MCF 10A (cell line): ENCODE measurements at regions not wholly inside any gene's neighbourhood (a gene's known extent, or its start where the extent isn't known, plus 50 kb on each side); places are given as distances from the start of the nearest gene placed in this dataset.
"Not testable (repeated sequence)": the region's sequence is repeated elsewhere in the genome, so short reads cannot be mapped to it uniquely, and the experiment has no call there.

Source experiments
- BruUV-seq: library from RNA; stranded (reverse); fragments of 400-500 nt; replicated peaks from 2 replicates; lab custom pipeline; 2021; lab: Mats Ljungman, UMichigan
- CTCF ChIA-PET: fragments of 300-600 bp; sonication (Branson Sonifier 250); formaldehyde crosslinking; extraction: SDS; loops from one replicate; lab custom pipeline; 2021; ENCODE audit warnings: antibody characterized with exemption, inconsistent platforms; lab: Yijun Ruan, JAX
- POLR2A ChIA-PET: fragments of 300-600, 350-650 bp; sonication (Branson Sonifier 250); formaldehyde crosslinking; extraction: SDS; loops from one replicate; lab custom pipeline; 2020; ENCODE audit warnings: antibody characterized with exemption, inconsistent platforms; lab: Yijun Ruan, JAX
- DNase-seq: peaks from one replicate; pipeline ENCODE4 v3.0.0-alpha.2; 2018; ENCODE audit not compliant: unreplicated experiment
- H3K27ac Mint-ChIP-seq: one replicate; pipeline ENCODE4 v1.8.0; 2022; ENCODE audit warnings: mild to moderate bottlenecking, low read depth, mixed read lengths; ENCODE audit not compliant: unreplicated experiment
- H3K27me3 Mint-ChIP-seq: one replicate; pipeline ENCODE4 v1.8.0; 2022; ENCODE audit warnings: mixed read lengths; ENCODE audit not compliant: insufficient read depth, unreplicated experiment
- H3K36me3 Mint-ChIP-seq: one replicate; pipeline ENCODE4 v1.8.0; 2022; ENCODE audit warnings: mild to moderate bottlenecking, moderate library complexity, mixed read lengths; ENCODE audit not compliant: insufficient read depth, unreplicated experiment
- H3K4me1 Mint-ChIP-seq: one replicate; pipeline ENCODE4 v1.8.0; 2022; ENCODE audit warnings: mixed read lengths; ENCODE audit not compliant: insufficient read depth, unreplicated experiment
- H3K4me3 Mint-ChIP-seq: one replicate; pipeline ENCODE4 v1.8.0; 2022; ENCODE audit warnings: mild to moderate bottlenecking, moderate library complexity, mixed read lengths; ENCODE audit not compliant: unreplicated experiment
- H3K9me3 Mint-ChIP-seq: one replicate; pipeline ENCODE4 v1.8.0; 2022; ENCODE audit warnings: mixed read lengths; ENCODE audit not compliant: unreplicated experiment
- intact Hi-C: fragments of 100-400 bp; cut with micrococcal nuclease; formaldehyde crosslinking; loops from 2 replicates; pipeline ENCODE4 v1.14.1; 2022

DNA sequence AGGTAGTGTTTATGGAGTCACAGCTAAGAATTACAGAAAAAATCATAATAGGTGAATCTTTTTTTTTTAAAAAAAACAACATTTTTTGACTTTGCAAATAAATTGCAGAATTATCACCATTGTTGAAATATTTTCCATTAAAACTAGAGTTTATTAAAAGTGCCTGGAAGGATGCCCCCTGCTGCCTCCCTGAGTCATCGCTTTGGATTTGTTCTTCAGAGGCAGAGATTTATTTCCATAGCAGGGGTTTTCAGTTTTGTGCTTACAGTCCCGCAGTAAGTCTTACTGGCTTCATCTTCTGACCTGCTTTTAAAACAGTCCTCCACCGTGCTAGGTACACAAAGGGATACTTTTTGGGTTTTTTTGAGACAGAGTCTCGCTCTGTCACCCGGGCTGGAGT is 244.9 kb upstream of the PLGLB2 start:
- H3K4me1 Mint-ChIP-seq, intact Hi-C loops, H3K27ac Mint-ChIP-seq, H3K4me3 Mint-ChIP-seq, BruUV-seq, H3K27me3 Mint-ChIP-seq, H3K9me3 Mint-ChIP-seq, POLR2A ChIA-PET, CTCF ChIA-PET, H3K36me3 Mint-ChIP-seq, DNase-seq: not testable (repeated sequence)

DNA sequence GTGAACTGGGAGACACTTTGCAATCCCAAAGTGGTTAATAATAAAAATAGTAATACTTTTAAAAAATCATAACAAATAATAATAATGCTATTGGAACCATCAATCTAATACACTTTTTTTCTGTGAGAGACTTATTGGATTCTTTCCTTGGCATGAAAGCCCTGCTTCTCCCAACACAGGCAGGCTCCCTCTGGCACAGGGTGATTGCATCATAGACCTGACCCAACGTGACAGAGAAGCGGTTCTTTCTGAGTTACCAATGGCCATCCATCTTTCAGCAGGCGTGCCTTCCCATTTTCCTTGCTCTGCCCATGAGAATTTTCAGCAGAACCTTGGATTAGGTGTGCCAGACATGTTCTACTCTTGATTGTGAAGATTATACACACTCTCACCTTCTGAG is 242.6 kb upstream of the PLGLB2 start:
- H3K27me3 Mint-ChIP-seq, H3K27ac Mint-ChIP-seq, POLR2A ChIA-PET, H3K4me3 Mint-ChIP-seq, CTCF ChIA-PET, BruUV-seq, H3K36me3 Mint-ChIP-seq, H3K4me1 Mint-ChIP-seq, H3K9me3 Mint-ChIP-seq, intact Hi-C loops, DNase-seq: not testable (repeated sequence)

DNA sequence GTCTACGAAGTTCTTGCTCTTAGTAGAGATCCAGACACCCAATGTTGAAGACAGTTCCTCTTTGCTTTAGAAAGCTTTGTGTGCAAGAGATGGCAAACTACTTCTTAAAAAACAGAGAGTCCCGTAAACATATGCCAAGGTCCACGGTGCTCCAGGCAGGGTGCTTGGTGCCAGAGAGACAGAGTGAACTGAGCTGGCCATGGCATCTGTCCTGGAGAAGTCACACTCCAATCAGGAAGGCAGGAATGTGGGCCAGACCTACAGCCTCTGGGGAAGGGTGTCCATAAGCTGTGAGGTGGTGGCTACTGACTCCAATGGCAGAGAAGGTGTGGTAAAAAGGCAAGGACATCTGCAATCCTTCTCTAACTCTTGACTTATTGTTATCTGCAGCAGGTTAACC is 242.0 kb upstream of the PLGLB2 start:
- CTCF ChIA-PET, H3K4me1 Mint-ChIP-seq, POLR2A ChIA-PET, H3K27me3 Mint-ChIP-seq, H3K36me3 Mint-ChIP-seq, intact Hi-C loops, DNase-seq, BruUV-seq, H3K27ac Mint-ChIP-seq, H3K4me3 Mint-ChIP-seq, H3K9me3 Mint-ChIP-seq: not testable (repeated sequence)

DNA sequence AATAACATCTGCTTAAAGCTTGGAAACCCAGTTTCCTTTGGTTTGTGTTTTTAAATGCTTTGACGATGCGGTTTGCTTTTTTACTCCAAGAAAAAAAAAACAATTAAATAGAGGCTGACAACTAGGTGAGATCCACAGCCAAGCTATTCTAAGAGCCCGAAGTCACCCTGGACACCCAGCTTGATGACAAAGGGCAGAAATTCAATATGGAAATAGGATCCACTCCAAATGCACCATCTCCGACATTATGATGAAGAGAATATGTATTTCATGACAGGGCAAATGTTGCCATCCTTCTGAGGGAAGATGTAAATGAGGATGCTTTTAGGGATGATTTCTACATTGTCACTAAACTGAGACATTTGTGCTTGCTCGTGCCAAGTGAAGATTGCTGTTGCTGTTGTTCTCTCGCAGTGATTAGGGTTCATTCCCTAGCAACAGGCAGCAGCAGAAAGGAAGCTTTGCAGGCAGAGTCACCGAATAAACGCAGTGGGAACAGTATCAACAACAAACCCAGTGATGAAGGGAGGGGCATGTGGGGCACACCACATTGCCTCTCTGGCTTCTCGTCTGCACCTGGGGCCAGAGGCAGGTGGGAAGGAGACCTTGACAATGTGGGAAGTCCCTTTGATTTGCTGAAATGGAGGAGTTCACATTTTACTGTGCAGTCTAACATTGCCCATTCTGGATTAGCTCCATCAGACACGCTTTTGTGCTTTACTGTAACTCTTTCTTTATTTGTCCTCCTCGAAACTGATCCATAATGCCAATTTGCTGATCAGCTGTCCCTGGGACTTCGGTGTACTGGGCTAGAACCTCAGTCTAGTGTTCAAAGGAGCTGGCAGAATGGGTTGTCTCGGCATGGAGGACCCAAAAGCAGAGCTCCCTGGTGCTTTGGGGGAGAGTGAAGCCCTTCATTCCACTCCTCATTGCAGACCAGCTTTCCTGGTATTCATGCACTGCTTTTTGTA is 240.2 kb upstream of the PLGLB2 start:
- H3K4me1 Mint-ChIP-seq, H3K36me3 Mint-ChIP-seq, H3K27ac Mint-ChIP-seq, H3K27me3 Mint-ChIP-seq, H3K4me3 Mint-ChIP-seq, POLR2A ChIA-PET, H3K9me3 Mint-ChIP-seq, CTCF ChIA-PET, intact Hi-C loops, BruUV-seq, DNase-seq: not testable (repeated sequence)

DNA sequence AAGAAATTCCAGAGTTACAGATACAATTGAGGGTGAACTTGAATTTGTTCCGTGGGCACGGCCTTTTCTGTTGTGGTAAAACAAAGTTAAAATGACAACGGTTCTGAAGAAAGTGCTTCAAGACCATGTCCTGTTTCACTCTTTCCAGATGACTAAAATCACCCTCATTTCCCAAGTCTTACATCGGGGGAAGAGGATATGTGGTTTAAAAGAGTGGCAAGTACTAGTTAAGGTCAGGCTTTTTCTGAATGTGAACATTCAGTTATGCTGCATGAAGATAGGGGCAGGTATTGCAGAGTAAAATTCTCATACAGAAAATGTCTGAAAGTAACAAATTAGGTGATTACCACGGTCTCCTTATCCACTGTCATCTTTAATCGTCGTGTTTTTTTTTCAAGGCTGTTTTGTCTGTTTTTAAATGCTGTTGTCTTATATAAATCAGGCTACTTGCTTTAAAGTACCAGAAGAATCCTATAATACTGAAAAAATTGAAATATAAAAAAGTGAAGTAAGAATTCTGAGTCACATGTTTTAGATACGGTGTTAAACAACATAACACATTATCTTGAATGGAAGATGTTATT is 236.6 kb upstream of the PLGLB2 start:
- POLR2A ChIA-PET, H3K27me3 Mint-ChIP-seq, CTCF ChIA-PET, DNase-seq, intact Hi-C loops, BruUV-seq, H3K36me3 Mint-ChIP-seq, H3K4me1 Mint-ChIP-seq, H3K9me3 Mint-ChIP-seq: not testable (repeated sequence)
- Mint-ChIP-seq H3K27ac (peak overlapping the region; percentile 63), H3K4me3 (peak overlapping the region; percentile 28)

DNA sequence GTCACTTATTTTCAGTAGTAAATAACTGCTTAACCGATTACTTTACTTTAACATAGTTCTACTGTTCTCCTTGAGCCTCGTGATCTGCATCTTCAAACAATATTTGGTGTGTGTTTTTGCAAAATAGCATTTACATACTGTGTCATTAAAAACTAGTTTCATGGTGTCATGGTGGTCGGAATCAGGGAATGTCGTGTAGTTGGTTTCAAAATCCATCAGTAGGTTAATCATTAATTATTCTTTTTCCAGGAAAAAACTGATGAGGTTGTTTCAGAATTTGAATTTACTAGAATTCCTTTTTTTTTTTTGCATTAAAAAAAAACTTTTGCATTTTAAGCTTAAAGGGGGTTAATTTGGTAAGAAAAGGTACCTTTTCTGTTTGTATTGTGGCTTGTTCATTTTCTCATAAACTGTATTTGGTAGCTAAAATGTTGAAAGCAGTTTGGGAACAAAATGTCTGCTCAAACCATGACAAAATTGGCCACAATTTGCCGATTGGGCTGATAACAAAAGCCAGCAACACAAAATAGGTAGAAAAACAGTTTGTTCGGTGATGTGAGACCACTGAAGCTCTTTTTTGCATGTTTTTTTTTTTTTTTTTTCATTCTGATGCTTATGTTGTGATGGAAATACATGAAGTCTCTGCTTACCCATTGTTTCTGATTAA is 234.9 kb upstream of the PLGLB2 start:
- POLR2A ChIA-PET, H3K4me1 Mint-ChIP-seq, H3K9me3 Mint-ChIP-seq, H3K27ac Mint-ChIP-seq, CTCF ChIA-PET, H3K27me3 Mint-ChIP-seq, H3K36me3 Mint-ChIP-seq, DNase-seq, intact Hi-C loops, BruUV-seq, H3K4me3 Mint-ChIP-seq: not testable (repeated sequence)

DNA sequence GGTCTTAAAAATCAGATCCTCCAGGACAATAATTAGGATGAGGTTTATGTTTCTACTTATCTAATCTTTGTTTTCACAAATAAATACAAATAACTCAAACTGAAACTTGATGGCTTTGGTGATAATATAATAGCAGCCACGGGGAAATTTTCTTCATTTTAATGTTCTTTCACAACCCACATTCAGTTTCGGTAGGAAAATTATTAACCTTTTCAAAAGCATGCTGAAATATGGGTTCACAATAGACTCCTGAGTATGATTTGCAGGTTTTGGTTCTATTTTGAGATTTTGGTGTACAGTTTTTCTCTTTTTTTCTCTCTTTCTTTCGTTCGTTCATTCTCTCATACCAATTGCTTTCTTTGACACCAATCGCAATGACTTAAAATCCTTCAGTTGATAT is 233.9 kb upstream of the PLGLB2 start:
- H3K4me3 Mint-ChIP-seq, CTCF ChIA-PET, POLR2A ChIA-PET: not testable (repeated sequence)

DNA sequence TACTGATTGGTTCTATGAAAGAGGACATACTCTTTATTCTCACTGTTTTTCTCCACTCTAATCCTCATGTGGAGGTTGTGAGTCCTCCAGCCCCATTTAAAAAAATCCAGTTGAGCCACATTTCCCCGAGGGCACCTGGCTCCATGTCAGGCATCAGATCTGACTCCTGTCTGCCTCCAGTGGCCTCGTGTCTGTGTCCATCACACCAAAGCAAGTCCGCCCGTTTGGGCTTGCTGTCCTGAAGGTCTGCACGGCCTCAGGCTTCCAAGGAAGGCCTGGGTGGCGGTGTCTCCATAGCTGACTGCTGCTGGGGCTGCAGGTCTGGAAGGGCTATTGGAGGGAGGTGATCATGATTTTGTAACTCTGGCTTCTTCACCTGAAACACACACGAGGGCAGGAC is 233.4 kb upstream of the PLGLB2 start:
- POLR2A ChIA-PET, H3K4me3 Mint-ChIP-seq, BruUV-seq, H3K27me3 Mint-ChIP-seq, H3K9me3 Mint-ChIP-seq, DNase-seq, H3K4me1 Mint-ChIP-seq, CTCF ChIA-PET, H3K36me3 Mint-ChIP-seq, H3K27ac Mint-ChIP-seq, intact Hi-C loops: not testable (repeated sequence)

More for the DNA sequence above, 233.9 kb upstream of the PLGLB2 start:
- H3K27ac Mint-ChIP-seq, H3K27me3 Mint-ChIP-seq, H3K36me3 Mint-ChIP-seq, BruUV-seq, H3K4me1 Mint-ChIP-seq, DNase-seq, intact Hi-C loops, H3K9me3 Mint-ChIP-seq: not testable (repeated sequence)

DNA sequence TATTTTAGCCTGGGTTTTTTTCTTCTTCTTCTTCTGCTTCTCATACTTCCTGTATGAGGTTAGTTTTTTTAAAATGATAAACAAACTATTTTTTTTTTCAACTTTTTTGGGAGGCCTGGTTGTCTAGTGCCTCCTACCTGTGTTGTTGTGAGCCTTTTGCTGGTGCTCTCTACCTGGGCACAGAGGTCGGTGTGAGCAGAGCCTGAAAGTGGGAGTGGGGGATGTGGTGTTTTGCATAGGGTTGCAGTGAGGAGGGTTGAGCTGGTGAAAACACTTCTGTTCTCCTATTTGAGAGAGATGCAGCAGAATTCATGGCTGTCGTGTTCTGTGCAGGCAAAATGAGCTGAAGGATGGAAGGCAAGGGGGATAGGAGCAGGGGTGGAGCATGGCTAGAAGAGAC is 232.7 kb upstream of the PLGLB2 start:
- H3K4me3 Mint-ChIP-seq, H3K36me3 Mint-ChIP-seq, H3K9me3 Mint-ChIP-seq, DNase-seq, CTCF ChIA-PET, H3K4me1 Mint-ChIP-seq, intact Hi-C loops, H3K27ac Mint-ChIP-seq, BruUV-seq, H3K27me3 Mint-ChIP-seq, POLR2A ChIA-PET: not testable (repeated sequence)
